ENCODE measurements at regions not wholly inside any gene's neighbourhood (a gene's known extent, or its start where the extent isn't known, plus 50 kb on each side); places are given as distances from the start of the nearest gene placed in this dataset.

DNA sequence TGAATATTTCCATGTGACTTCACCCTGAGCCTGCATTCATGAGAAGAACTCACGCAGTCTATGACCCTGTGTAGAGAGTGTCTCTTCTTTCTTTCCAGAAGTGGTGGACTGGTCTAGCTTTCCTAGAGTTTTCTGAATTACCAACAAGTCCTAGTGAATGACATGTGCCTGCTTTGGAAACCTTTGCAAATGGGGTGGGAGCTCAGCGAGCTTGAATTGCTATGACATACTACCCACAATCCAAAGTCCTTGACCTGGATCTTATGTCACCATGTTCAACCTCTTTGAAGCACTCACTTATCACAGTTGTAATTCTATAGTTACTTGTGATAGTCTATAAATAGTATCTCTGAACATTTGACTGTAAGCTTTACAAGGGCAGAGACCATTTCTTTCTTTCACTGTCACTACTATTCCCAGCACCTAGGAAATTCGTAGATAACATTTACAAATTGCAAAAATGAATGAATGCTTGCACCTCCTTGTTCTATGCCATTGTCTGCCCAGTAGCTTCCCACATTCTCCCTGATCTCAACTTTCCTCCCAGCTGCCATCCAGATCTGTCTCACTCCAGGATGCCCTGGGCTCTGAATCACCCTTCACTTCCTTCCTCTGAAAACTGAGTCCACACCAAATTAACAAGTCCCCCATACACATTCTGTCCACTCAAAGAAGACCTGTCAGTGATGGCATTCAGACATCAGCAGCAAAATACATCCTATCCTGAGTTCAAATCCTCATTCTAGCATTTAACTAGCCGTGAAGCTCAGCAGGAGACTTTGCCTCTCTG lies 201.9 kb upstream of the SESN3 start:
- no peak overlapping the region for H3K27ac ChIP-seq
- H3K27me3 ChIP-seq, result peaks cover 2% of the 10 kb centered on the region
- 93 to 95% (median 93%) methylated on average over 4 of the region's 4 CpGs for WGBS, 3 donors
- no peaks in the 10 kb centered on the region for H3K4me1 ChIP-seq (ENCODE audit: insufficient read depth)
- no peak for DNase-seq
- H3K4me3 ChIP-seq, result no peak overlapping the region
- no peaks in the 10 kb centered on the region for H3K36me3 ChIP-seq
- TF ChIP-seq EP300 (IDR thresholded peaks at IDR 0.05), result no peak
- TF ChIP-seq, protein P1, sequence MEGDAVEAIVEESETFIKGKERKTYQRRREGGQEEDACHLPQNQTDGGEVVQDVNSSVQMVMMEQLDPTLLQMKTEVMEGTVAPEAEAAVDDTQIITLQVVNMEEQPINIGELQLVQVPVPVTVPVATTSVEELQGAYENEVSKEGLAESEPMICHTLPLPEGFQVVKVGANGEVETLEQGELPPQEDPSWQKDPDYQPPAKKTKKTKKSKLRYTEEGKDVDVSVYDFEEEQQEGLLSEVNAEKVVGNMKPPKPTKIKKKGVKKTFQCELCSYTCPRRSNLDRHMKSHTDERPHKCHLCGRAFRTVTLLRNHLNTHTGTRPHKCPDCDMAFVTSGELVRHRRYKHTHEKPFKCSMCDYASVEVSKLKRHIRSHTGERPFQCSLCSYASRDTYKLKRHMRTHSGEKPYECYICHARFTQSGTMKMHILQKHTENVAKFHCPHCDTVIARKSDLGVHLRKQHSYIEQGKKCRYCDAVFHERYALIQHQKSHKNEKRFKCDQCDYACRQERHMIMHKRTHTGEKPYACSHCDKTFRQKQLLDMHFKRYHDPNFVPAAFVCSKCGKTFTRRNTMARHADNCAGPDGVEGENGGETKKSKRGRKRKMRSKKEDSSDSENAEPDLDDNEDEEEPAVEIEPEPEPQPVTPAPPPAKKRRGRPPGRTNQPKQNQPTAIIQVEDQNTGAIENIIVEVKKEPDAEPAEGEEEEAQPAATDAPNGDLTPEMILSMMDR (IDR thresholded peaks at IDR 0.05), result no peak
- no peak for TF ChIP-seq POLR2A (IDR thresholded peaks at IDR 0.05)
- intact Hi-C loops (cut with DNase I), result no loop called here
- no peaks in the 10 kb centered on the region for H3K9me3 ChIP-seq

DNA sequence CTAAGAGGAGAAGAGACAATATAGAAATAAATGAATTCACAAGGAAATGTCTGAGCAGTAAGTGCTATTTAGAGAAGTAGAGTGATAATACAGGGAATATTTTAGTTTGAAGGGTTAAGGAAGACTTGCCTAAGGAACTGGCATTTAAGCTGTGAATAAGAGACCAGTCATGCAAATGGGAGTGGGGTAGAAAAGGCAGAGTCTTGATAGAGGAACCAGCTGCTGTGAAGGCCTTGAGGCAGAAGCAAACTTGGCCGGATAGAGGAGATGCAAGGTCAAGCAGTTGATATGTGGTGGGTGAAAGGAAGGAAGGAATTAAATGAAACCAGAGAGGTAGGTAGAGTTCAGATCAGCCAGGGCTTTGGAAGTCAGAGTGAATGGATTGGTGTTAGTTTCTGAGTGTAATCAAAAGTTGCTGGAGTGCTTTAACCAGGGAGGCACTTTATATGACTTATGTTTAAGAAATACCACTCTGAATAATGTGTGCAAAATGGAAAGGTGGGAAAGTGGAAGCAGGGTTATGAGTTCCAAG lies 198.4 kb upstream of the SESN3 start:
- Histone ChIP-seq H3K4me3 (no peak overlapping the region), H3K27ac (no peak overlapping the region), H3K27me3 (no peaks in the 10 kb centered on the region), H3K36me3 (no peaks in the 10 kb centered on the region), H3K9me3 (no peaks in the 10 kb centered on the region), H3K4me1 (ENCODE audit: insufficient read depth) (no peaks in the 10 kb centered on the region)
- WGBS, 3 donors, result 4 to 24% (median 10%) methylated on average over 1 of the region's 1 CpG
- no peak for DNase-seq
- TF ChIP-seq, protein P1 (IDR thresholded peaks at IDR 0.05), result no peak
- TF ChIP-seq EP300 (IDR thresholded peaks at IDR 0.05) (no peak), POLR2A (IDR thresholded peaks at IDR 0.05) (no peak)
- intact Hi-C loops (cut with DNase I), result no loop called here

DNA sequence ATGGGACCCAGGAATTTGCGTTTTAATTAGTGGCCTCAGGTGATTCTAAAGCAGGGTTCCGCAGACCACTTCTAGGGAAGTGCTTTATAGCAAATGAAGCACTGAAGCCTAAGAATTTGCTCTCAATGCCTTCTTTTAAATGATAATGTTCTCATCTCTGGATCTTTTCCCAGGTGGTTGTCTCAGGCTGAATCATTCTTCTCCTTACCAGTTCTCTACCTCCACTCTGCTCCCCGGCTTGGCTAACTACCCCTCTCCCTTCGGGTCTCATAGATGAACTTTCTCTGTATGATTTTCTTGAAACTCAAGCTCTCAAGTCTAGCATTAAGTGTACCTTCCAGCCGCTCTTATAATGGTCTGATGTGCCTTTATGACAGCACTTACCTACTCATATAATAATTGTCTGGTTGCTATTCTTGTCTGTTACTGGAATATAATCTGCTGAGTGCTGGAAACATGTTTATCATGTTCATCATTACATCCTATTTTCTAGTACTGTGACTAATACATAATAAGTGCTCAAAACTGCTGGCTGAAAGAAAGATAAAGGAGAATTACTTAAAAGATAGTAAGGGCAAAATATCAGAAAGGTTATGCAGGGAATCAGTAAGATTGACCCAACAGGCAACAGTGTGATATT lies 195.9 kb upstream of the SESN3 start:
- Histone ChIP-seq H3K4me1 (ENCODE audit: insufficient read depth) (no peaks in the 10 kb centered on the region), H3K27me3 (no peaks in the 10 kb centered on the region), H3K27ac (no peak overlapping the region), H3K36me3 (no peaks in the 10 kb centered on the region), H3K4me3 (no peak overlapping the region), H3K9me3 (no peaks in the 10 kb centered on the region)
- no peak for DNase-seq
- intact Hi-C loops (cut with DNase I), result no loop called here
- 87 to 89% (median 88%) methylated on average over 5 of the region's 5 CpGs for WGBS, 3 donors
- TF ChIP-seq EP300 (IDR thresholded peaks at IDR 0.05), result no peak

DNA sequence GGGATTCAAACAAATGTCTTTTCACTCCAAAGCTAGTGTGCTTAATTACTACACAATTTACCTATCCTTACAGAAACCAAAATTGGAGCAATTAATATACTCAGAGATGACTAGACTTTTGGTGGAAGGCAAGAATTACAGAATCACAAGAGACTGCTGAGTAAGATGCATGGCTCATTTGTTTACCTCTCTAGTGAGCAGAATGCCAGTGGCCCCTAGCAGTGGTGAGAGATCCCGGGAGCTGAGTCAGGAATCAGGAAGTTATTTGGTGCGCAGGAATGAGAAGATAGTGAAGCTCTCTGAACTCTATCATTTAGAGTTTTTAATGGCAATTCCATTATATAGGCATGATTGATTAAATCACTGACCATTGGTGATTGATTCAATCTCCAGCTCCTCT lies 188.9 kb upstream of the SESN3 start:
- H3K36me3 ChIP-seq, result no peaks in the 10 kb centered on the region
- no peaks in the 10 kb centered on the region for H3K4me1 ChIP-seq (ENCODE audit: insufficient read depth)
- intact Hi-C loops (cut with DNase I), result no loop called here
- no peak overlapping the region for H3K27ac ChIP-seq
- no peak for DNase-seq
- no peak overlapping the region for H3K4me3 ChIP-seq
- H3K9me3 ChIP-seq, result no peaks in the 10 kb centered on the region
- no peak for TF ChIP-seq POLR2A (IDR thresholded peaks at IDR 0.05)
- no peak for TF ChIP-seq EP300 (IDR thresholded peaks at IDR 0.05)
- TF ChIP-seq, protein P1 (IDR thresholded peaks at IDR 0.05), result no peak
- H3K27me3 ChIP-seq, result no peaks in the 10 kb centered on the region
- WGBS, 3 donors, result 63 to 81% (median 69%) methylated on average over 2 of the region's 2 CpGs

DNA sequence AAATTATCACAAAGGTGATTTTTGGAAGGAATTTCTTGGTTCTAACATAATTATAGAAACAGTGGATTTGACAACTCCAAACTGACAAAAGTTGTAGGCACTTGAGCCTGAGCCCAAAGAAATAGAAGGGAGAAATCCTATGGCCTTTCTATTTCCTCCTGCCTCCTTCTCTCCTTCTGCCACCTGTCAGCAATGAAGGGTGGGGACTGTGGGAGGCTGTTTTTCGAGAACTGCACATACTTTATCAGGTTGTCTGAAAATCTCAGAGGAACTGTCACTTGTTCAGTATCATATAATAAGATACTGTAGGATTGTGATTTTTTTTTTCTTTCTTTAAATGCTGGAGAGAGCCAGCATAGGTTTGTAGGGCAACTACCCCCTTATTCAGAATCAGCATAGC lies 187.9 kb upstream of the SESN3 start:
- Histone ChIP-seq H3K27ac (no peak overlapping the region), H3K4me1 (ENCODE audit: insufficient read depth) (no peaks in the 10 kb centered on the region), H3K9me3 (no peaks in the 10 kb centered on the region), H3K36me3 (no peaks in the 10 kb centered on the region), H3K4me3 (no peak overlapping the region), H3K27me3 (no peaks in the 10 kb centered on the region)
- TF ChIP-seq EP300 (IDR thresholded peaks at IDR 0.05) (no peak), POLR2A (IDR thresholded peaks at IDR 0.05) (no peak)
- TF ChIP-seq, protein P1 (IDR thresholded peaks at IDR 0.05), result no peak
- WGBS, 3 donors, result 78 to 97% (median 96%) methylated on average over 1 of the region's 1 CpG
- intact Hi-C loops (cut with DNase I), result no loop called here
- DNase-seq, result no peak

Data from ovary (tissue), 7 donors.